ENCODE measurements at regions not wholly inside any gene's neighbourhood (a gene's known extent, or its start where the extent isn't known, plus 50 kb on each side); places are given as distances from the start of the nearest gene placed in this dataset.

DNA sequence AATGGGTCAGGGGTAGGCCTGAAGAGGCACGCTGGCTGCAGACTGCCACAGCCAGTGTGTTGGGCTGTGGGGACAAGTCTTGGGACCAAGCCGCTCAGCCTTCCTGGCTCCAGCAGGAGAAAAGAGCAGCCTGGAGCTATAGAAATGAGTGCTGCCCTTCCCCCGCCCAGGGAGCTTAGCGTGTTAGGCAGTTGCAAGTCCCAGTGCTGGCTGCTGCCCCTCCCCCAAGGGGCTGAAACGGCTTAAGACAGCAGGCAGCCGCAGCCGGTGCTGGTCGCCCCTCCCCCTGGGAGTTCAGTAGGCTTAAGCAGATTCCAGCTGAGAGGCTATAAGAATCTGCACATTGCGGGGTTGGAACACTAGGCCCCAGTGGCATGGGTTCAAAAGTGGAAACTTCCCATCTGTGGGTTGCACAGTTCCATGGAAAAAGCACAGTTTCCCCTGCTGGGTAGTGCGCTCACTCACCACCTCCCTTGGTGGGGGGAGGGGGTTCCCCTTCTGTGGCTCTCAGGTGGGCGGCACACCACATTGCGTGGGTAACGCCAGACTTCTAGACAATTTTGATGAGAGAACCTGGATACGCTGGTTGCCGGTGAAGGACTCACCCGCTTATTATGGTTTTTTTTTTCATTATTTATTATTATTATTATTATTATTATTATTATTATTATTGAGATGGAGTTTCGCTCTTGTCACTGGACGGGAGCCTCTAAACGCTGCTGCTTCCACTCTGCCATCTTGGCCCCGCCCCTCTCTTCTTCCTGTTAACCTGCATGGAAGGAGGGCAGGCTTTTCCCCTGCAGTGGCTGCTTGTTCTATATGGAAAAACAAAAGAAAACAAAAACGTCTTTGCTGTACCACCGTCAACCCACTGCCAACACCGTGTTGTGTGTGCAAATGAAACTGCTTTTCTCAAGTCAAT lies 151.1 kb downstream of the CXCL12 start:
- no peak overlapping the region for H3K4me3 ChIP-seq (ENCODE audit: low read length)
- TF ChIP-seq ZNF274 (IDR thresholded peaks at IDR 0.05; ENCODE audit: low read depth, low read length): no peak

DNA sequence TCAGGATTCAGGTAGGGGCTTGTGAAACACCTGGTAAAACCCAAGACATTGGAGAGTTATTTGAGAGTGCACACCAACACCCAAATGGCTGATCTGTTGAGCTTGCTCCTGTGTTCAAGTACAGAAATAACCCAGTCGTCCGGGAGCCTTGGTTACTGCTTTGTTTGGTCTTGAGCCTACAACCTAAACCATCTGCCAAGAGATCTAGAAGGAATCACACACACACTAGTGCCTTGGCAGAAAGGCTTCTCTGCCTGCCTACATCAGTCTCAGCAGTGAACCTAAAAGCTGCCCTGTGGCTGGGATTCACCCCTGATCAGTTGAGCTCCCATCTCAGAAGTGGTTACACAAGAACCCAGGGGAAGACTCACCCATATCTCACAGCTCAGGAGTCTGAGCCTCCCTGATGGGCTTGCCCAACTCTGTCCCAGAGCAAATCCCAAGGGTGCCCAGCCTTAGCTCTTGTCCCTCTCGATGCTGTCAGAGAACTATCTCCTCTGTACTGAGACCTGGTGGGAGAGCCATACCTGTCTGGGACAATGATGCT lies 167.6 kb downstream of the CXCL12 start:
- no peak overlapping the region for H3K4me3 ChIP-seq (ENCODE audit: low read length)
- TF ChIP-seq ZNF274 (IDR thresholded peaks at IDR 0.05; ENCODE audit: low read depth, low read length): no peak

DNA sequence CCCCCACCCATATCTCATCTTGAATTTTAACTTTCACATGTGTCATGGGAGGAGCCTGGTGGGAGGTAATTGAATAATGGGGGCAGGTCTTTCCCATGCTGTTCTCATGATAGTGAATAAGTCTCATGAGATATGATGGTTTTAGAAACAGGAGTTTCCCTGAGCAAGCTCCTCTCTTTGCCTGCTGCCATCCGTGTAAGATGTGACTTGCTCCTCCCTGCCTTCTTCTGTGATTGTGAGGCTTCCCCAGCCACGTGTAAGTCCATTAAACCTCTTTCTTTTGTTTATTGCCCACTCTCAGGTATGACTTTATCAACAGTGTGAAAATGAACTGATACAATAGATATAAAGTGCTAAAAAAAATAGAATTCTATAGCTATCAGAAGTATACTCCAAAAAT lies 168.8 kb downstream of the CXCL12 start:
- H3K4me3 ChIP-seq (ENCODE audit: low read length): no peak overlapping the region
- TF ChIP-seq ZNF274 (IDR thresholded peaks at IDR 0.05; ENCODE audit: low read depth, low read length): no peak

DNA sequence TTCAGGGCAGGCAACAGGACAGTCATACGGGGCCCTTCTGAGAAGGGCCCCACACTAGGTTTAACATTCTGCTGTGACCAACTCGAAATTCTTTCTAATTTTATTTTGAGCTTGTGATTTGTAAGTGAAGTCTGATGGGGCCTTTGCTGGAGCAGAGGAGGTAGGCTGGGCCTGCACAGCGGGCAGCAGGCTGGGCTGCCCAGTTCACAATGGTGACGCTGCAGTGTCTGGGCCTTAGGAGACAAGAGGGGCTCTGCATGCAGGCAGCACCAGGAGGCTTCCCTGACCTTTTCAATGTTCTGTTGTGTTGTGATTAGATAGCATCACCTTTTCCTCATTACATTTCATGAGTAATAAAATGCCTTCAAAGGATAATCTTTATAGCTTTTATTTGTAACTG lies 175.1 kb downstream of the CXCL12 start:
- no peak for TF ChIP-seq ZNF274 (IDR thresholded peaks at IDR 0.05; ENCODE audit: low read depth, low read length)
- no peak overlapping the region for H3K4me3 ChIP-seq (ENCODE audit: low read length)

DNA sequence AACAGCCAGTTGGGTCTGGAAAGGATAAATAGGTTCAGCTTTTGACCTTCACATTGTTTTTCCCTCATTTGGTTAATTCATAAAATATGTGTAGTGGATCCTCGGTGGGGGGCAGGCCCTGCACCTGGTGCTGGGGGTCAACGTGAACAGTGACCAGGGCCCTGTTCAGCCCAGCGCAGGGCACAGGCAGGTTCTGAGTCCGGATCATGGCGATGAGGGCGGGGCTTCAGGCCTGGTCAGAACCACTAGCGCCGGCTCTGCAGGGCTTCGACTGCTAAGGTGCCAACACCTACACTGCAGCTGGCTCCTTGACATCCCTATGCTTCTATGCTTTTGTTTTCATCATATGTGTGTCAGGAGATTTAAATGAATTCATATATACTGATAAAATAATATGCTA lies 177.7 kb downstream of the CXCL12 start:
- no peak overlapping the region for H3K4me3 ChIP-seq (ENCODE audit: low read length)
- TF ChIP-seq ZNF274 (IDR thresholded peaks at IDR 0.05; ENCODE audit: low read depth, low read length): no peak

GRCh38 chr10:44206127-44206818 lies 178.6 kb downstream of the CXCL12 start:
- no peak for TF ChIP-seq ZNF274 (IDR thresholded peaks at IDR 0.05; ENCODE audit: low read depth, low read length)
- no peak overlapping the region for H3K4me3 ChIP-seq (ENCODE audit: low read length)

DNA sequence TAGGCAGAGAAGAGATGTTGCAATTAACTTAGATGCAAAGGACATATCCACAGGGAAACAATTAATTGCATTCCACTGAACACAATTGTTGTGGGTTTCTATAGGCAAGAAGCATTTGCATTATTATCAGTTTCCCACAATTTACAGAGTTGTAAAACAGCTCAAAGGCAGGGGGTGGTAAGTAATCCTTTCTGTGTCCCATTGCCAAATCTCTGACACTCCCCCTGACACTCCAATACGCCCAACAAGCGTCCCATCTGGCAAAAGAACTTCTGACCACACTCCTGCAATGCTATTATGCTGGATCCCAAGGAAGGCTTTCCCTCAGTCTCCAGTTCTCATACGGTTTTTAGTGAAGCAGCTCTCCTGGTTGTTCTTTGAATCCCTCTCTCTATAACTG lies 179.8 kb downstream of the CXCL12 start:
- TF ChIP-seq ZNF274 (IDR thresholded peaks at IDR 0.05; ENCODE audit: low read depth, low read length): no peak
- no peak overlapping the region for H3K4me3 ChIP-seq (ENCODE audit: low read length)

DNA sequence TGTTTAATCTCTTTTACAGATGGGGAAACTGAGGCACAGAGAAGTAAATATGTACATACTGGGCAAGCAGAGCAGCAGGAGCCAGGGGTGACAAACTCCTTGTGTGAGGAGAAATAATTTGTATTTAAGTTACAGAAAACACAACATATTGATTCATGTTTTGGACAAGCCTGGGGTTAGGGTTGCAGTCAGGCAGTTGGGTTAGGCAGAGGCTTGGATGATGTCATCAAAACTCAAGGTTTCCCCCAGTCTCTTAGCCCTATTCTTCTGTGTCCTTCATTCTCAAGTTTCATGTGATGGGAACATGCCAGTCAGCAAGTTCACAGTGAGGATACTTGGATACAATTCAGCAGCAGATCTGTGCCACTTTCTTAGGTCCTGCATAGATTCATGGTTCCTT lies 181.4 kb downstream of the CXCL12 start:
- H3K4me3 ChIP-seq (ENCODE audit: low read length): no peak overlapping the region
- no peak for TF ChIP-seq ZNF274 (IDR thresholded peaks at IDR 0.05; ENCODE audit: low read depth, low read length)

DNA sequence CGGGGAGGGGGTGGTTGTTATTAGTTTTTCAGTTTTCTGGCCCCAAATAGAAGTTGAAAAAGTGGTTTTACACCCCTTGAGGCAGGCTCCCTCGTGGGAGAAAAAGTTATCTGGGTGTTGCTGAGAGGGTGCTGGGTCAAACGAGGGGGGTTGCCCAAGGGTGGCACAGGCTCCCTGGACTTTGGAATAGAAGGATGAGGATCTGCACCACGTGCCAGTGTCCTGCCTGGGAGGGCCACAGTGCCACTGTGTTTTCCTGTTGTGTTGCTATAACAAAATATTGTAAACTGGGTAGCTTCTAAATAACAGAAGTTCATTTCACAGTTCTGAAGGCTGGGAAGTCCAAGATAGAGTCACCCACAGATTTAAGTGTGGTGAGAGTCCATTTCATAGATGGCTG lies 181.9 kb downstream of the CXCL12 start:
- TF ChIP-seq ZNF274 (IDR thresholded peaks at IDR 0.05; ENCODE audit: low read depth, low read length): no peak
- no peak overlapping the region for H3K4me3 ChIP-seq (ENCODE audit: low read length)

GRCh38 chr10:44201656-44202055 lies 183.2 kb downstream of the CXCL12 start:
- TF ChIP-seq ZNF274 (IDR thresholded peaks at IDR 0.05; ENCODE audit: low read depth, low read length): no peak
- no peak overlapping the region for H3K4me3 ChIP-seq (ENCODE audit: low read length)

GRCh38 chr10:44201011-44201410 lies 183.9 kb downstream of the CXCL12 start:
- no peak for TF ChIP-seq ZNF274 (IDR thresholded peaks at IDR 0.05; ENCODE audit: low read depth, low read length)
- H3K4me3 ChIP-seq (ENCODE audit: low read length): no peak overlapping the region

- H3K4me3 ChIP-seq (ENCODE audit: low read length): no peak overlapping the region
- TF ChIP-seq ZNF274 (IDR thresholded peaks at IDR 0.05; ENCODE audit: low read depth, low read length): no peak
These were observed 184.8 kb downstream of the CXCL12 start for GRCh38 chr10:44199991-44200655.

GRCh38 chr10:44199267-44199666 lies 185.6 kb downstream of the CXCL12 start:
- no peak for TF ChIP-seq ZNF274 (IDR thresholded peaks at IDR 0.05; ENCODE audit: low read depth, low read length)
- H3K4me3 ChIP-seq (ENCODE audit: low read length): no peak overlapping the region

DNA sequence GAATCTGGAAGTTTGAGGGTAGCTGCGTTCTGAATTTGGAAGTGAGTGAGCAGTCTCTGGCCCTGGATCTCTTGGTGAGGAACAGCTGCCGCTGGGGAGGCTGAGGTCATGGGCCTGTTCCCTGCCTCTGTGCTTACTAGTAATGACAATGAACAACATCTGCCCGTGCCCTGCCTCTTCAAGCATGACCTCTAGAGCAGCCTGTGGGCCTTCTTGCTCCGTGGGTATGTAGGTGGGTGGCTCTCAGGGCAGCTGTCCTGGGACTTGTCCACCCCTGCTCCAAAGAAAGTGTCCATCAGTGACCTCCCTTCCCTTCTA lies 186.2 kb downstream of the CXCL12 start:
- H3K4me3 ChIP-seq (ENCODE audit: low read length): no peak overlapping the region
- TF ChIP-seq ZNF274 (IDR thresholded peaks at IDR 0.05; ENCODE audit: low read depth, low read length): no peak

All from GM08714 (cell line).